Neural crest cell (in vitro differentiated cells): ENCODE measurements at regions not wholly inside any gene's neighbourhood (a gene's known extent, or its start where the extent isn't known, plus 50 kb on each side); places are given as distances from the start of the nearest gene placed in this dataset.

Source experiments
- DNase-seq: peaks from one replicate; pipeline ENCODE4 v3.0.0; 2021; ENCODE audit warnings: low read depth, mixed read lengths, low spot score
- H3K27ac Mint-ChIP-seq: one replicate; pipeline ENCODE4 v1.8.0; 2021; ENCODE audit warnings: mild to moderate bottlenecking, mixed read lengths; ENCODE audit not compliant: unreplicated experiment
- H3K27me3 Mint-ChIP-seq: 2 replicates; pipeline ENCODE4 v1.8.0; 2021; ENCODE audit warnings: low read depth, mild to moderate bottlenecking, mixed read lengths
- H3K36me3 Mint-ChIP-seq: 2 replicates; pipeline ENCODE4 v1.8.0; 2021; ENCODE audit warnings: low read depth, mild to moderate bottlenecking, mixed read lengths
- H3K4me1 Mint-ChIP-seq: 2 replicates; pipeline ENCODE4 v1.8.0; 2021; ENCODE audit warnings: mixed read lengths
- H3K4me3 Mint-ChIP-seq: one replicate; pipeline ENCODE4 v1.8.0; 2021; ENCODE audit warnings: mild to moderate bottlenecking, mixed read lengths
- H3K9me3 Mint-ChIP-seq: 2 replicates; pipeline ENCODE4 v1.8.0; 2021; ENCODE audit warnings: mixed read lengths
- TF ChIP-seq, protein P1 (sequence below): fragments of 200-600 bp; sonication (generic); conservative IDR thresholded peaks from 2 replicates; pipeline ENCODE4 v1.5.0; 2021; ENCODE audit warnings: antibody characterized with exemption, mild to moderate bottlenecking

DNA sequence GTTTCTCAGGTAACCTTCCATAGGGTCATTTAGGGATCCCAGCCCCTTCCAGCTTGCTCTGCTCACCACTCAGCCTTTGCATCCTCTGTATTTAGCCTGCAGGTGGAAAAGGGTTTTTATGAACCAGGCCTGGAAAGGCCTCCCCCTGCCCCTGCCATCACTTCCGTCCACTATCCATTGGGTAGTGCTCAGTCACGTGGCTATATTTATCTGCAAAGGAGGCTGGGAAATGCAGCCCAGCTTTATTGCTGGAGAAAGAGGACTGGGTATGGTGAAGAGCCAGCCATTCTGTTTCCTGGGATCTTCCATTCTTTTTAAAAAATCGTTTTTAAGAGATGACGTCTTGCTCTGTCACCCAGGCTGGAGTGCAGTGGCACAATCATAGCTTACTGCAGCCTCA is 87.0 kb upstream of the MAP1LC3B2 start:
- Mint-ChIP-seq H3K36me3 (peaks cover 10% of the 10 kb centered on the region), H3K27ac (no peak overlapping the region), H3K4me3 (no peak overlapping the region), H3K9me3 (peaks cover 12% of the 10 kb centered on the region), H3K27me3 (no peaks in the 10 kb centered on the region), H3K4me1 (no peaks in the 10 kb centered on the region)
- TF ChIP-seq, protein P1, sequence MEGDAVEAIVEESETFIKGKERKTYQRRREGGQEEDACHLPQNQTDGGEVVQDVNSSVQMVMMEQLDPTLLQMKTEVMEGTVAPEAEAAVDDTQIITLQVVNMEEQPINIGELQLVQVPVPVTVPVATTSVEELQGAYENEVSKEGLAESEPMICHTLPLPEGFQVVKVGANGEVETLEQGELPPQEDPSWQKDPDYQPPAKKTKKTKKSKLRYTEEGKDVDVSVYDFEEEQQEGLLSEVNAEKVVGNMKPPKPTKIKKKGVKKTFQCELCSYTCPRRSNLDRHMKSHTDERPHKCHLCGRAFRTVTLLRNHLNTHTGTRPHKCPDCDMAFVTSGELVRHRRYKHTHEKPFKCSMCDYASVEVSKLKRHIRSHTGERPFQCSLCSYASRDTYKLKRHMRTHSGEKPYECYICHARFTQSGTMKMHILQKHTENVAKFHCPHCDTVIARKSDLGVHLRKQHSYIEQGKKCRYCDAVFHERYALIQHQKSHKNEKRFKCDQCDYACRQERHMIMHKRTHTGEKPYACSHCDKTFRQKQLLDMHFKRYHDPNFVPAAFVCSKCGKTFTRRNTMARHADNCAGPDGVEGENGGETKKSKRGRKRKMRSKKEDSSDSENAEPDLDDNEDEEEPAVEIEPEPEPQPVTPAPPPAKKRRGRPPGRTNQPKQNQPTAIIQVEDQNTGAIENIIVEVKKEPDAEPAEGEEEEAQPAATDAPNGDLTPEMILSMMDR, result no peak
- no peak for DNase-seq

DNA sequence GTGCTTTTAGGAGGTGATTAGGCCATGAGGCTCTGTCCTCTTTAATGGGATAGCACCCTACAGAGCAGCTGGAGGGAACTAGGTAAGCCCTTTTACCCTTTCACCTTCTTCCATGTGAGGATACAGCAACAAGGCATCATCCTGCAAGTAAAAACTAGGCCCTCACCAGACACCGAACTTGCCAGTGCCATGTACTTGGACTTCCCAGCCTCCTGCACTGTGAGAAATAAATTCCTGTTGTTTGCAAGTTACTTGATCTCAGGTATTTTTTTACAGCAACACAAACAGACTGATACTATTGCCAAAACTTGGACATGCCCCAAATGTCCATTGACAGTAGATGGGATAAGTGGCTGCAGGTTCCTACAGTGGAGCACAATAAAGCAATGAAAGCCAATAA is 85.8 kb upstream of the MAP1LC3B2 start:
- TF ChIP-seq, protein P1, result no peak
- peaks cover 17% of the 10 kb centered on the region for H3K9me3 Mint-ChIP-seq

DNA sequence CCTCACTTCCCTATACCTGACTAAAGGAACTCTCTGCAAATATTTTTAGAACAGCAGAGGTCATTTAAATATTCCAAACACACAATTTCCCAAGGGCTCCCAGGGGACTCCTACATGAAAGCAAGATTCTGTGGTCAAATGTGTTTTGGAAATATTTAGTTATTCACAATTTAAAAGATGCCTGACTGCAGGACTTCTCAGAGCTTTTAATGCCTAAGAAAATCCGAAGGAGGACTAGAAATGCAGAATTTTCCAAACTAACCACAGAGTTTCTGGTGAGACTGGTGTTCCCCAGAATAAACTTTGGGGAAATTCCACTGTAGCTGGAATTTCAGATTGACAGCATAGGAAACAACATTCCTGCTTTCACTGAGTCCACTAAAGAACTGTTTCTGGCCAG is 84.8 kb upstream of the MAP1LC3B2 start:
- Mint-ChIP-seq H3K4me3 (no peak overlapping the region), H3K9me3 (peaks cover 20% of the 10 kb centered on the region), H3K27ac (no peak overlapping the region), H3K27me3 (no peaks in the 10 kb centered on the region), H3K36me3 (peaks cover 15% of the 10 kb centered on the region), H3K4me1 (peaks cover 6% of the 10 kb centered on the region)
- TF ChIP-seq, protein P1, result no peak
- no peak for DNase-seq

More for the DNA sequence above, 85.8 kb upstream of the MAP1LC3B2 start:
- no peaks in the 10 kb centered on the region for H3K4me1 Mint-ChIP-seq
- H3K4me3 Mint-ChIP-seq, result no peak overlapping the region
- no peak for DNase-seq
- peaks cover 13% of the 10 kb centered on the region for H3K36me3 Mint-ChIP-seq
- H3K27me3 Mint-ChIP-seq, result no peaks in the 10 kb centered on the region
- H3K27ac Mint-ChIP-seq, result no peak overlapping the region

DNA sequence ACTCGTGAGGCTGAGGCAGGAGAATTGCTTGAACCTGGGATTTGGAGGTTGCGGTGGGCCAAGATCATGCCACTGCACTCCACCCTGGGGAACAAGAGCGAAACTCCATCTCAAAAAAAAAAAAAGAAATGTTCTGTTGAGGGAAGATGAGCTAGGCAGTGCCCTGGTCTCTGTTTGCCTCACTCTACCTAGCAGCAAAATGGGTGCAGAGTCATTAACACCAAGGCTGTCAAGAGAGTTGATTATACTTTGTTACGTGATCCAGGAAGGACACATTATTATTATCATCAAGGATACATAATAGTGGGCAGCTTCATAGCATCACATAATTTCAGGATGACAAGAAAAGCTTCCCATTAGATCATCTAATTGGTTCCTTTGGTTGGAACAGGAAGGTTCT is 84.3 kb upstream of the MAP1LC3B2 start:
- Mint-ChIP-seq H3K9me3 (peaks cover 20% of the 10 kb centered on the region), H3K36me3 (peaks cover 15% of the 10 kb centered on the region), H3K4me1 (peaks cover 7% of the 10 kb centered on the region), H3K27me3 (no peaks in the 10 kb centered on the region), H3K27ac (no peak overlapping the region), H3K4me3 (no peak overlapping the region)
- no peak for DNase-seq
- TF ChIP-seq, protein P1, result no peak

DNA sequence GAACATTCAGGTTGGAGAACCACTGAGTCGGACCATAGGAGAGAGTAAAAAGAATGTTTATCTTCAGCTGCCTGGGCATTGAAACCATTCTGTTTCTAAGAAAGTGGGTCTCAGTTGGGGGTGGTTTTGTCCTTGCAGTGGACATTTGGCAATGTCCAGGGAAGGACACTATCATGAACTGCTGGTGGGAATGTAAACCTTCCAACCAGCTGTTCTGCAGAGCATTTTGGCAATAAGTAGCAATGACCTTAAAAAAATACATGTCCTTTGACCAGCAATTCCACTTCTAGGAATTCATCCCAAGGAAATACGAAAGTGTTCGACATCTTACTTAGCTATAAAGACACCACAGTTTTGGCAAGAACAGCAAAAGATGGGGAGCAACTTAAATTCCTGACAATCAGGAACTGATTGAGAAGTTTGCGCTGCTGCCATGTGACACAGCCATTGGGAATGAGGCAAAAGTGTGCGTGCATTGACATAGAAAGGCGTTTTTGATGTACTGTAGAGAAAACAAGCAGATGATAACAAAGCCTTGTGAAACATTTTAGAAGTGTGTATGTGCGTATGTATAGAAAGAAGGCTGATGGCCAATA is 82.9 kb upstream of the MAP1LC3B2 start:
- H3K36me3 Mint-ChIP-seq, result peaks cover 15% of the 10 kb centered on the region
- no peak overlapping the region for H3K27ac Mint-ChIP-seq

More for the DNA sequence above, 82.9 kb upstream of the MAP1LC3B2 start:
- Mint-ChIP-seq H3K4me3 (no peak overlapping the region), H3K9me3 (peaks cover 20% of the 10 kb centered on the region), H3K4me1 (peaks cover 10% of the 10 kb centered on the region), H3K27me3 (no peaks in the 10 kb centered on the region)
- no peak for DNase-seq
- TF ChIP-seq, protein P1, result no peak
